B cell (primary cell): ENCODE measurements at regions not wholly inside any gene's neighbourhood (a gene's known extent, or its start where the extent isn't known, plus 50 kb on each side); places are given as distances from the start of the nearest gene placed in this dataset.

Source experiments
- EZH2 ChIP-seq: IDR thresholded peaks from 2 replicates; pipeline ENCODE4 v1.6.1; 2012; ENCODE audit warnings: borderline replicate concordance, low read depth, mild to moderate bottlenecking, moderate library complexity, low read length; ENCODE audit not compliant: insufficient read depth, poor library complexity, severe bottlenecking
- TF ChIP-seq, protein P1 (sequence below): fragments of 200-600 bp; IDR thresholded peaks from one replicate; pipeline ENCODE4 v1.8.0; 2022; ENCODE audit warnings: antibody characterized with exemption, mild to moderate bottlenecking

DNA sequence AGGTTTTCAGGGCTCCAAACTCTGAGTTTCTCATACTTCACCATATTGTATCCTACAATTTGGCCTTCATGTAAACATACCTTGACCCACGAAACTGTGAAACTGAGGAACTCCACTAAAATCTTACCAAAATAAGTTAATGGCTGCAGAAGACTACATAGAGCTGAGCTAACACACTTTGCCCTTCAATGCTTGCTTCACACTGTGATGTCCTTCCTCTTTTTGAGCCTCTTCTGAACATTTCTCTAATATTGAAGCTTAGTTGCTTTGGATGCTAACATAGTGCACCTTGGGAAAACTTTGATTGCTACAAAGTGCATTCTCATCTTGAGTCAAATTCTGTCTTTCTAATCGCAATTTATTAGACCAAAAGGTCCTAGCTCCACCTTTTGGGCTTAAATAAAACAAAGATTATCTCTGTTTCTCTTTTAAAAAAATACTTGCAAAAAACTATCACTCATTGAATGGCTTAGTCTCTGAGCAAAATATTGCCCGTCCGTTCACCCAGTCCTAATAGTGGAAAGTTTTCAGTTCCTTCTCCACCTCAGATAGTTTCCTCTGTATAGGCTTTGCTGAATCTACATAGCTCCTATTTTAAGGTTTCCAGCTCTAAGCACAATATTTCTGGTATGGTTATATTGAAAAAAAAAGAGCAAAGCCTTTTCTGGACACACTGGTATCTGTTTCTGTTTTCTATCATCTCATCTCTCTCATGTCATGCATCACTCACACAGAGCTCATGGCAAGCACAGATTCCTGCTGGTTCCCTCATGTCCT is 494.6 kb downstream of the RFPL4B start:
- TF ChIP-seq, protein P1, sequence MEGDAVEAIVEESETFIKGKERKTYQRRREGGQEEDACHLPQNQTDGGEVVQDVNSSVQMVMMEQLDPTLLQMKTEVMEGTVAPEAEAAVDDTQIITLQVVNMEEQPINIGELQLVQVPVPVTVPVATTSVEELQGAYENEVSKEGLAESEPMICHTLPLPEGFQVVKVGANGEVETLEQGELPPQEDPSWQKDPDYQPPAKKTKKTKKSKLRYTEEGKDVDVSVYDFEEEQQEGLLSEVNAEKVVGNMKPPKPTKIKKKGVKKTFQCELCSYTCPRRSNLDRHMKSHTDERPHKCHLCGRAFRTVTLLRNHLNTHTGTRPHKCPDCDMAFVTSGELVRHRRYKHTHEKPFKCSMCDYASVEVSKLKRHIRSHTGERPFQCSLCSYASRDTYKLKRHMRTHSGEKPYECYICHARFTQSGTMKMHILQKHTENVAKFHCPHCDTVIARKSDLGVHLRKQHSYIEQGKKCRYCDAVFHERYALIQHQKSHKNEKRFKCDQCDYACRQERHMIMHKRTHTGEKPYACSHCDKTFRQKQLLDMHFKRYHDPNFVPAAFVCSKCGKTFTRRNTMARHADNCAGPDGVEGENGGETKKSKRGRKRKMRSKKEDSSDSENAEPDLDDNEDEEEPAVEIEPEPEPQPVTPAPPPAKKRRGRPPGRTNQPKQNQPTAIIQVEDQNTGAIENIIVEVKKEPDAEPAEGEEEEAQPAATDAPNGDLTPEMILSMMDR, result no peak
- TF ChIP-seq EZH2, result no peak
